Type B pancreatic cell (in vitro differentiated cells): ENCODE measurements at regions not wholly inside any gene's neighbourhood (a gene's known extent, or its start where the extent isn't known, plus 50 kb on each side); places are given as distances from the start of the nearest gene placed in this dataset.

Experiments used
- DNase-seq: peaks from one replicate; pipeline ENCODE4 v3.0.0; 2021; ENCODE audit warnings: mixed read lengths; ENCODE audit not compliant: unreplicated experiment; ENCODE audit errors: extremely low spot score
- H3K27ac Mint-ChIP-seq: 2 replicates; pipeline ENCODE4 v1.8.0; 2021; ENCODE audit warnings: mild to moderate bottlenecking, mixed read lengths
- H3K27me3 Mint-ChIP-seq: 2 replicates; pipeline ENCODE4 v1.8.0; 2021; ENCODE audit warnings: mixed read lengths
- H3K36me3 Mint-ChIP-seq: 2 replicates; pipeline ENCODE4 v1.8.0; 2021; ENCODE audit warnings: mixed read lengths
- H3K4me1 Mint-ChIP-seq: one replicate; pipeline ENCODE4 v1.8.0; 2021; ENCODE audit warnings: mixed read lengths; ENCODE audit not compliant: unreplicated experiment
- H3K4me3 Mint-ChIP-seq: 2 replicates; pipeline ENCODE4 v1.8.0; 2021; ENCODE audit warnings: mild to moderate bottlenecking, mixed read lengths
- H3K9me3 Mint-ChIP-seq: 2 replicates; pipeline ENCODE4 v1.8.0; 2021; ENCODE audit warnings: mixed read lengths
- CTCF ChIP-seq: fragments of 200-600 bp; sonication (generic); conservative IDR thresholded peaks from 2 replicates; pipeline ENCODE4 v1.5.0; 2021; ENCODE audit warnings: antibody characterized with exemption, mild to moderate bottlenecking

GRCh38 chr11:97982512-97982911, 1038.2 kb upstream of the CNTN5 start:
- H3K27me3 Mint-ChIP-seq, result no peaks in the 10 kb centered on the region
- H3K36me3 Mint-ChIP-seq, result no peaks in the 10 kb centered on the region
- H3K4me1 Mint-ChIP-seq, result no peaks in the 10 kb centered on the region
- no peaks in the 10 kb centered on the region for H3K9me3 Mint-ChIP-seq
- no peak overlapping the region for H3K4me3 Mint-ChIP-seq
- no peak overlapping the region for H3K27ac Mint-ChIP-seq
- no peak for TF ChIP-seq CTCF
- no peak for DNase-seq

GRCh38 chr11:97989121-97989520, 1031.6 kb upstream of the CNTN5 start:
- no peak for DNase-seq
- no peak overlapping the region for H3K27ac Mint-ChIP-seq
- H3K36me3 Mint-ChIP-seq, result no peaks in the 10 kb centered on the region
- TF ChIP-seq CTCF, result no peak
- no peak overlapping the region for H3K4me3 Mint-ChIP-seq
- H3K4me1 Mint-ChIP-seq, result no peaks in the 10 kb centered on the region
- no peaks in the 10 kb centered on the region for H3K9me3 Mint-ChIP-seq
- no peaks in the 10 kb centered on the region for H3K27me3 Mint-ChIP-seq

GRCh38 chr11:97990162-97990920, 1030.4 kb upstream of the CNTN5 start:
- no peaks in the 10 kb centered on the region for H3K4me1 Mint-ChIP-seq
- no peaks in the 10 kb centered on the region for H3K9me3 Mint-ChIP-seq
- no peaks in the 10 kb centered on the region for H3K27me3 Mint-ChIP-seq
- no peak overlapping the region for H3K27ac Mint-ChIP-seq
- H3K36me3 Mint-ChIP-seq, result no peaks in the 10 kb centered on the region
- DNase-seq, result no peak
- no peak overlapping the region for H3K4me3 Mint-ChIP-seq
- TF ChIP-seq CTCF, result no peak

- DNase-seq, result no peak
- no peak for TF ChIP-seq CTCF
- no peak overlapping the region for H3K4me3 Mint-ChIP-seq
- H3K4me1 Mint-ChIP-seq, result no peaks in the 10 kb centered on the region
- H3K27me3 Mint-ChIP-seq, result no peaks in the 10 kb centered on the region
- no peaks in the 10 kb centered on the region for H3K9me3 Mint-ChIP-seq
- H3K27ac Mint-ChIP-seq, result no peak overlapping the region
- no peaks in the 10 kb centered on the region for H3K36me3 Mint-ChIP-seq
These were observed 1027.2 kb upstream of the CNTN5 start for GRCh38 chr11:97993562-97993961.

- Mint-ChIP-seq H3K27me3 (no peaks in the 10 kb centered on the region), H3K27ac (no peak overlapping the region), H3K9me3 (no peaks in the 10 kb centered on the region), H3K36me3 (no peaks in the 10 kb centered on the region), H3K4me1 (no peaks in the 10 kb centered on the region), H3K4me3 (no peak overlapping the region)
- DNase-seq, result no peak
- no peak for TF ChIP-seq CTCF
These were observed 1024.9 kb upstream of the CNTN5 start for GRCh38 chr11:97995874-97996273.

- H3K4me3 Mint-ChIP-seq, result no peak overlapping the region
- no peaks in the 10 kb centered on the region for H3K4me1 Mint-ChIP-seq
- no peaks in the 10 kb centered on the region for H3K36me3 Mint-ChIP-seq
- H3K9me3 Mint-ChIP-seq, result no peaks in the 10 kb centered on the region
- no peak for DNase-seq
- no peak for TF ChIP-seq CTCF
- H3K27ac Mint-ChIP-seq, result no peak overlapping the region
- H3K27me3 Mint-ChIP-seq, result no peaks in the 10 kb centered on the region
These were observed 1024.0 kb upstream of the CNTN5 start for GRCh38 chr11:97996762-97997161.
